ENCODE measurements at regions not wholly inside any gene's neighbourhood (a gene's known extent, or its start where the extent isn't known, plus 50 kb on each side); places are given as distances from the start of the nearest gene placed in this dataset.

- no peak for DNase-seq
- TF ChIP-seq CTCF (IDR thresholded peaks at IDR 0.05; ENCODE audit: insufficient read depth in 1 of 2, low read depth in 1 of 2, low read length in 1 of 2, severe bottlenecking in 1 of 2, unreplicated experiment in 1 of 2): no peak
- H3K4me3 Mint-ChIP-seq (ENCODE audit: unreplicated experiment): no peak overlapping the region
- Histone ChIP-seq H3K27me3 (replicated peaks; ENCODE audit: control insufficient read depth, insufficient read depth, low read length) (no peaks in the 10 kb centered on the region), H3K4me1 (no peaks in the 10 kb centered on the region), H3K9me3 (no peaks in the 10 kb centered on the region), H3K4me3 (ENCODE audit: low read depth, low read length) (no peak overlapping the region), H3K36me3 (ENCODE audit: control insufficient read depth, insufficient read depth, low read length) (no peaks in the 10 kb centered on the region)
- intact Hi-C loops (cut with micrococcal nuclease; ENCODE audit: unreplicated experiment): loop anchor here (10.0 kb wide), 1 partner anchor 162 kb away; no protein-coding TSS in a partner anchor
- POLR2A ChIA-PET: no interaction called here
- BruUV-seq (replicated peaks): no TSS peak
- H3K4me1 Mint-ChIP-seq (ENCODE audit: low read depth, unreplicated experiment): no peaks in the 10 kb centered on the region
- H3K27me3 Mint-ChIP-seq (ENCODE audit: insufficient read depth, unreplicated experiment): no peaks in the 10 kb centered on the region
- no peak overlapping the region for H3K27ac Mint-ChIP-seq (ENCODE audit: unreplicated experiment)
- CTCF ChIA-PET: no interaction called here
- no peaks in the 10 kb centered on the region for H3K36me3 Mint-ChIP-seq (ENCODE audit: insufficient read depth, unreplicated experiment)
- H3K9me3 Mint-ChIP-seq (ENCODE audit: unreplicated experiment): no peaks in the 10 kb centered on the region
Observed at GRCh38 chr3:34196914-34197313, 398.5 kb downstream of the PDCD6IP start.

- no TSS peak for BruUV-seq (replicated peaks)
- no peaks in the 10 kb centered on the region for H3K9me3 Mint-ChIP-seq (ENCODE audit: unreplicated experiment)
- no peak overlapping the region for H3K4me3 Mint-ChIP-seq (ENCODE audit: unreplicated experiment)
- Histone ChIP-seq H3K4me3 (ENCODE audit: low read depth, low read length) (no peak overlapping the region), H3K36me3 (ENCODE audit: control insufficient read depth, insufficient read depth, low read length) (no peaks in the 10 kb centered on the region), H3K4me1 (no peaks in the 10 kb centered on the region), H3K27me3 (replicated peaks; ENCODE audit: control insufficient read depth, insufficient read depth, low read length) (no peaks in the 10 kb centered on the region), H3K9me3 (no peaks in the 10 kb centered on the region)
- CTCF ChIA-PET: no interaction called here
- no peak for DNase-seq
- POLR2A ChIA-PET: no interaction called here
- H3K27me3 Mint-ChIP-seq (ENCODE audit: insufficient read depth, unreplicated experiment): no peaks in the 10 kb centered on the region
- no peaks in the 10 kb centered on the region for H3K4me1 Mint-ChIP-seq (ENCODE audit: low read depth, unreplicated experiment)
- intact Hi-C loops (cut with micrococcal nuclease; ENCODE audit: unreplicated experiment): loop anchor here (10.0 kb wide), 1 partner anchor 164 kb away; no protein-coding TSS in a partner anchor
- no peaks in the 10 kb centered on the region for H3K36me3 Mint-ChIP-seq (ENCODE audit: insufficient read depth, unreplicated experiment)
- TF ChIP-seq CTCF (IDR thresholded peaks at IDR 0.05; ENCODE audit: insufficient read depth in 1 of 2, low read depth in 1 of 2, low read length in 1 of 2, severe bottlenecking in 1 of 2, unreplicated experiment in 1 of 2): no peak
- H3K27ac Mint-ChIP-seq (ENCODE audit: unreplicated experiment): no peak overlapping the region
Observed at GRCh38 chr3:34198309-34198708, 399.9 kb downstream of the PDCD6IP start.

DNA sequence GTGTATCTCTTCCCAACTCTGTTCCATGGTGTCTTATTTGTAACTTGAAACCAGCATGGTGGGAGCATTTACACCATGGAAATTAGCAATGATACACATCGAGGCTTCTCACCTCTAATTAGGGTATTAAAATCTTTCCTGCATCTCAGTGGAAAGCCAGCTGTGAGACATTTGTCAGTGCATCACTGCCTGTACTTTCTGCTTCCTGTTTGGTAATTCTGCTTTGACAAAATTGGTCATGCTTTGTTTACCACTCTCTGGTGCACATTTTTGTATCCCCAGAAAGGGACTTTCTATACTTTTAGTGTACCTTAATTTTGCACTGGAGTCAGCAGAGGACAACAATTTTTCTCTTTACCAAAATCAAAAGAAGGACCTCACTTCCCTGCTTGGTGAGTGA is 402.1 kb downstream of the PDCD6IP start:
- H3K9me3 Mint-ChIP-seq (ENCODE audit: unreplicated experiment): no peaks in the 10 kb centered on the region
- no TSS peak for BruUV-seq (replicated peaks)
- Histone ChIP-seq H3K36me3 (ENCODE audit: control insufficient read depth, insufficient read depth, low read length) (no peaks in the 10 kb centered on the region), H3K4me1 (no peaks in the 10 kb centered on the region), H3K27me3 (replicated peaks; ENCODE audit: control insufficient read depth, insufficient read depth, low read length) (no peaks in the 10 kb centered on the region), H3K4me3 (ENCODE audit: low read depth, low read length) (no peak overlapping the region), H3K9me3 (no peaks in the 10 kb centered on the region)
- intact Hi-C loops (cut with micrococcal nuclease; ENCODE audit: unreplicated experiment): no loop called here
- no peak for TF ChIP-seq CTCF (IDR thresholded peaks at IDR 0.05; ENCODE audit: insufficient read depth in 1 of 2, low read depth in 1 of 2, low read length in 1 of 2, severe bottlenecking in 1 of 2, unreplicated experiment in 1 of 2)
- H3K27me3 Mint-ChIP-seq (ENCODE audit: insufficient read depth, unreplicated experiment): no peaks in the 10 kb centered on the region
- no peaks in the 10 kb centered on the region for H3K36me3 Mint-ChIP-seq (ENCODE audit: insufficient read depth, unreplicated experiment)
- POLR2A ChIA-PET: no interaction called here
- no peak overlapping the region for H3K27ac Mint-ChIP-seq (ENCODE audit: unreplicated experiment)
- CTCF ChIA-PET: no interaction called here
- H3K4me3 Mint-ChIP-seq (ENCODE audit: unreplicated experiment): no peak overlapping the region
- no peaks in the 10 kb centered on the region for H3K4me1 Mint-ChIP-seq (ENCODE audit: low read depth, unreplicated experiment)
- no peak for DNase-seq

Data from Caco-2 (cell line).